ENCODE measurements at regions not wholly inside any gene's neighbourhood (a gene's known extent, or its start where the extent isn't known, plus 50 kb on each side); places are given as distances from the start of the nearest gene placed in this dataset.

DNA sequence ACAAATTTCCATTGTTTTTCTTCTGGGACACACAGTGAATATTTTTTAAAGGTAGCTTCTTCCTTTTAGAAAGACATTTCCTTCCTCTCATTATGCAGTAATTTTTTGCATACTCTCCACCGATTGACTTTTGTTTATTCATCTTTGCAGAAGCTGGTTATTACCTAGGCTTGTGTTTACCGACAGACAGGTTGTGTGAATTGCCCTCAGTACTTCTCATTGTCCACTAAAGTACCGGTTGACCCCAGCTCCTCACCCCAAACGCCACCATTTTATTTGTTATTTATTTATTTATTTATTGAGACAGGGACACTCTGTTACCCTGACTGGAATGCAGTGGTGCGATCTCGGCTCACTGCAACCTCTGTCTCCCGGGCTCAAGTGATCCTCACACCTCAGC, 63.4 kb upstream of the MYL2 start:
- no peak for DNase-seq (ENCODE audit: low read depth in 3 of 3, low spot score in 2 of 3)

GRCh38 chr12:110972866-110973265, 52.5 kb upstream of the MYL2 start:
- no peak for DNase-seq (ENCODE audit: low read depth in 3 of 3, low spot score in 2 of 3)

GRCh38 chr12:110971936-110972335, 51.6 kb upstream of the MYL2 start:
- DNase-seq (ENCODE audit: low read depth in 3 of 3, low spot score in 2 of 3), result no peak

DNA sequence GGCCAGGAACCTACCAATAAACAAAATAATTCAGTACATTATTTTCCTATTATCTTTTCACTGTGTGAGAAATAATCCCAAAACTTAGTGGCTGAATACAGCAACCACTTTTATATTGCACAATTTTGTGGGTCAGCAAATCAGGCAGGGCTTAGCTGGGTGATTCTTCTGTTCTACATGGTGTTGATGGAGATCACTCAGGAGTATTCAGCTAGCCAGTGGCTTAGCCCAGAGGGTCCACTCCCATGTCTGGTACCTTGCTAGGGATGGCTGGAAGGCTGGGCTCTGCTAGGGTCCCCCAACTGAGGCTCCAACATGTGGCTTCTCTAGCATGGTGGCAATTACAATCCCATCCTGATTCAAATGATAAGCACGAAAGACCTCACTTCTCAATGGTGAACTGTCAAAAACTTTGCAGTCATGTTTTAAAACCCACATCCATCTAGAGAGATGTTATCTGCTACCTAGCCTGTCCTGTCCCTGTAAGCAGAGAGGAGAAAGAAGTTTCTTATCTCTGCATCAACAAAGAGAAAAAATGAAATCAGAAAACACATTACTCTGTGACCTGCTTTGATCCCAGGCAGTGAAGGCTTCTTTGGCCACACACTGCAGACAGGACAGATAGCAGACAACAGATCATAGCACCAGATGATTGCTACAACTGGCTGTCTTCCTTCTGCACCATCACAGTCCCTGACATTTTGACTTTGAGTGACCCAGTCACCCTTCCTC, 51.0 kb upstream of the MYL2 start:
- DNase-seq (ENCODE audit: low read depth in 3 of 3, low spot score in 2 of 3), result no peak

Measured in right renal cortex interstitium (tissue), 3 donors.